Middle frontal gyrus (tissue), 1 donor: ENCODE measurements at regions not wholly inside any gene's neighbourhood (a gene's known extent, or its start where the extent isn't known, plus 50 kb on each side); places are given as distances from the start of the nearest gene placed in this dataset.

Experiments
- DNase-seq: peaks from one replicate; pipeline ENCODE4 v3.0.0-alpha.2; 2015; ENCODE audit warnings: low spot score; ENCODE audit errors: extremely low spot score

GRCh38 chr14:85468816-85469215 lies 61.1 kb upstream of the FLRT2 start:
- no peak for DNase-seq

GRCh38 chr14:85471156-85471555 lies 58.8 kb upstream of the FLRT2 start:
- DNase-seq, result no peak

- no peak for DNase-seq
Observed at GRCh38 chr14:85471744-85472143, 58.2 kb upstream of the FLRT2 start.

- DNase-seq, result no peak
Observed at GRCh38 chr14:85474431-85474830, 55.5 kb upstream of the FLRT2 start.

- no peak for DNase-seq
Observed at GRCh38 chr14:85475113-85475512, 54.8 kb upstream of the FLRT2 start.

- no peak for DNase-seq
Observed at GRCh38 chr14:85479306-85479705, 50.6 kb upstream of the FLRT2 start.

GRCh38 chr14:85479771-85480170 lies 50.2 kb upstream of the FLRT2 start:
- no peak for DNase-seq
